GM08714 (cell line): ENCODE measurements at regions not wholly inside any gene's neighbourhood (a gene's known extent, or its start where the extent isn't known, plus 50 kb on each side); places are given as distances from the start of the nearest gene placed in this dataset.
"Not testable (repeated sequence)": the region's sequence is repeated elsewhere in the genome, so short reads cannot be mapped to it uniquely, and the experiment has no call there.

ENCODE experiments used
- H3K4me3 ChIP-seq: fragments of 200-500 bp; sonication (Bioruptor generic); 2 replicates; pipeline ENCODE4 v1.5.1; 2014; ENCODE audit warnings: mild to moderate bottlenecking, low read length, inconsistent platforms
- ZNF274 ChIP-seq: IDR thresholded peaks from 2 replicates; pipeline ENCODE4 v1.6.1; 2012; ENCODE audit warnings: mild to moderate bottlenecking, low read depth, low read length

GRCh38 chr16:17925761-17926160 is 410.8 kb downstream of the NPIPA8 start:
- no peak overlapping the region for H3K4me3 ChIP-seq

GRCh38 chr16:17921357-17921978 is 415.1 kb downstream of the NPIPA8 start:
- no peak for TF ChIP-seq ZNF274
- H3K4me3 ChIP-seq: no peak overlapping the region

More at GRCh38 chr16:17925761-17926160, 410.8 kb downstream of the NPIPA8 start:
- no peak for TF ChIP-seq ZNF274

- no peak overlapping the region for H3K4me3 ChIP-seq
- no peak for TF ChIP-seq ZNF274
Measured at GRCh38 chr16:17917316-17918019, 419.1 kb downstream of the NPIPA8 start.

GRCh38 chr16:17915791-17916190 is 420.7 kb downstream of the NPIPA8 start:
- H3K4me3 ChIP-seq: no peak overlapping the region
- TF ChIP-seq ZNF274: no peak

GRCh38 chr16:17914168-17914567 is 422.4 kb downstream of the NPIPA8 start:
- TF ChIP-seq ZNF274: no peak
- H3K4me3 ChIP-seq: no peak overlapping the region

GRCh38 chr16:17911578-17911977 is 425.0 kb downstream of the NPIPA8 start:
- H3K4me3 ChIP-seq: not testable (repeated sequence)

GRCh38 chr16:17906626-17907025 is 429.9 kb downstream of the NPIPA8 start:
- not testable (repeated sequence) for H3K4me3 ChIP-seq

- H3K4me3 ChIP-seq: no peak overlapping the region
- TF ChIP-seq ZNF274: no peak
Measured at GRCh38 chr16:17901309-17901708, 430.5 kb upstream of the XYLT1 start.

GRCh38 chr16:17899141-17899540 is 428.4 kb upstream of the XYLT1 start:
- no peak for TF ChIP-seq ZNF274

GRCh38 chr16:17887963-17888362 is 417.2 kb upstream of the XYLT1 start:
- TF ChIP-seq ZNF274: no peak
- no peak overlapping the region for H3K4me3 ChIP-seq

More at GRCh38 chr16:17899141-17899540, 428.4 kb upstream of the XYLT1 start:
- H3K4me3 ChIP-seq: no peak overlapping the region

- H3K4me3 ChIP-seq: no peak overlapping the region
- TF ChIP-seq ZNF274: no peak
Measured at GRCh38 chr16:17885659-17886207, 415.0 kb upstream of the XYLT1 start.

GRCh38 chr16:17877821-17878360 is 407.1 kb upstream of the XYLT1 start:
- no peak for TF ChIP-seq ZNF274
- no peak overlapping the region for H3K4me3 ChIP-seq

- no peak overlapping the region for H3K4me3 ChIP-seq
- no peak for TF ChIP-seq ZNF274
Measured at GRCh38 chr16:17866996-17867395, 396.2 kb upstream of the XYLT1 start.

- no peak overlapping the region for H3K4me3 ChIP-seq
- no peak for TF ChIP-seq ZNF274
Measured at GRCh38 chr16:17861981-17862479, 391.3 kb upstream of the XYLT1 start.

GRCh38 chr16:17858061-17858460 is 387.3 kb upstream of the XYLT1 start:
- H3K4me3 ChIP-seq: no peak overlapping the region
- no peak for TF ChIP-seq ZNF274
